OCI-LY3 (cell line): ENCODE measurements at regions not wholly inside any gene's neighbourhood (a gene's known extent, or its start where the extent isn't known, plus 50 kb on each side); places are given as distances from the start of the nearest gene placed in this dataset.

Experiments
- H2AFZ ChIP-seq: fragments of 200-600, 300-600 bp; shearing (Covaris generic); 2 replicates; pipeline ENCODE4 v1.6.0; 2014; ENCODE audit warnings: antibody characterized with exemption, low read depth, low read length
- H3K27ac ChIP-seq: fragments of 200-600, 300-600 bp; sonication (generic); 2 replicates; pipeline ENCODE4 v1.5.1; 2014; ENCODE audit warnings: mild to moderate bottlenecking, low read length, moderate library complexity, mixed read lengths
- H3K27me3 ChIP-seq: fragments of 200-600, 300-600 bp; sonication (generic); 2 replicates; pipeline ENCODE4 v1.6.1; 2014; ENCODE audit warnings: low read depth, low read length, mixed read lengths
- H3K36me3 ChIP-seq: fragments of 200-600, 300-600 bp; sonication (generic); replicated peaks from 2 replicates; pipeline ENCODE3; 2014; ENCODE audit warnings: low read depth, low read length, mixed read lengths
- H3K4me1 ChIP-seq: fragments of 300-600, 200-600 bp; sonication (generic); 2 replicates; pipeline ENCODE4 v1.6.1; 2014; ENCODE audit warnings: low read length, mixed read lengths
- H3K4me2 ChIP-seq: fragments of 200-600, 300-600 bp; sonication (generic); 2 replicates; pipeline ENCODE4 v1.6.1; 2014; ENCODE audit warnings: low read length, mixed read lengths
- H3K4me3 ChIP-seq: fragments of 300-600, 200-600 bp; sonication (generic); 2 replicates; pipeline ENCODE4 v1.5.1; 2014; ENCODE audit warnings: antibody characterized with exemption, mild to moderate bottlenecking, low read length, moderate library complexity
- H3K79me2 ChIP-seq: fragments of 300-600, 200-600 bp; shearing (Covaris generic); 2 replicates; pipeline ENCODE4 v1.6.1; 2014; ENCODE audit warnings: mild to moderate bottlenecking, low read length, mixed read lengths
- H3K9ac ChIP-seq: fragments of 300-600, 200-600 bp; shearing (Covaris generic); 2 replicates; pipeline ENCODE4 v1.6.0; 2014; ENCODE audit warnings: mild to moderate bottlenecking, low read length, moderate library complexity
- H3K9me3 ChIP-seq: fragments of 200-600, 300-600 bp; shearing (Covaris generic); 2 replicates; pipeline ENCODE4 v1.6.1; 2014; ENCODE audit warnings: low read length, mixed read lengths; ENCODE audit not compliant: insufficient read depth
- H4K20me1 ChIP-seq: fragments of 200-600, 300-600 bp; sonication (generic); 2 replicates; pipeline ENCODE4 v1.6.1; 2016; ENCODE audit warnings: low read length, mixed read lengths; ENCODE audit not compliant: insufficient read depth
- EZH2phosphoT487 ChIP-seq: fragments of 200-600 bp; shearing (Covaris generic); IDR thresholded peaks from 2 replicates; pipeline ENCODE4 v1.6.1; 2018; ENCODE audit warnings: antibody characterized with exemption, mixed run types, low read depth
- TF ChIP-seq, protein P1 (sequence below): fragments of 200-600, 300-600 bp; sonication (generic); IDR thresholded peaks from 2 replicates; pipeline ENCODE4 v1.5.1; 2014; ENCODE audit warnings: antibody characterized with exemption, low read length, low read depth

DNA sequence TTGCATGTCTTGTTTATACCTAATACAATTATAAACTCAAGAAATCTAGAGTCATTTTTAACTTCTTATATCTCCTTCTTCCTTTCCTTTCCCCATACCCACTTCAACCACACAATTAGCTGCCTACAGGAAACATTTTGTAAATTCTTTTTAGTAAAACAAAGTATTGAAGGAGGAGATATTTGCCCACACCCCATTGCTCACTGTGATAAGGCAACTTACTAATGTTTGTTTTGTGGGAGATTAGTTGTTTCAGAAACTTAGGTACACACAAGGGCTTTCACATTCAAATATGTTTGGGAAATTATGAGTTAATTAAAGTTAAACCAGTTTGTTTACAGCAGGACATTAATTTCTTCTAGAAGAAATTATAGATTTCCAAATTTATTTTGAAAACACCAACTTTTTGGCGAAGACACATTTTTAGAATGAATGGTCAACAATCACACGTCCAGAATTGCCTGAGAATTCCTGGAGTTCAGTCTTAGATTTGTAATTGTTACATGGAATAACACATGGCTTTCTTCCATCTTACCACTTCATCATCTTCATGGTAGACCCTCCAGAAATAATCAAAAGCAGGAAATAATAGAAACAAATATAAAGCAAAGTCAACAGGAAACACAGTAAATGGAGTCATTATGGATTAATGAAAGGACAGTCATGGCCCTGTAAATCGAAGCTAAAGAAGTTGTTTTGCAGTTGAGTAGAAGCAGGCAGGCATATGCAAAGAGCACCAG is 62.5 kb upstream of the RAB27B start:
- H4K20me1 ChIP-seq: no peaks in the 10 kb centered on the region
- H3K27ac ChIP-seq: no peak overlapping the region
- no peaks in the 10 kb centered on the region for H3K36me3 ChIP-seq
- H3K4me1 ChIP-seq: no peaks in the 10 kb centered on the region
- H3K9ac ChIP-seq: no peak overlapping the region
- TF ChIP-seq EZH2phosphoT487: no peak
- TF ChIP-seq, protein P1, sequence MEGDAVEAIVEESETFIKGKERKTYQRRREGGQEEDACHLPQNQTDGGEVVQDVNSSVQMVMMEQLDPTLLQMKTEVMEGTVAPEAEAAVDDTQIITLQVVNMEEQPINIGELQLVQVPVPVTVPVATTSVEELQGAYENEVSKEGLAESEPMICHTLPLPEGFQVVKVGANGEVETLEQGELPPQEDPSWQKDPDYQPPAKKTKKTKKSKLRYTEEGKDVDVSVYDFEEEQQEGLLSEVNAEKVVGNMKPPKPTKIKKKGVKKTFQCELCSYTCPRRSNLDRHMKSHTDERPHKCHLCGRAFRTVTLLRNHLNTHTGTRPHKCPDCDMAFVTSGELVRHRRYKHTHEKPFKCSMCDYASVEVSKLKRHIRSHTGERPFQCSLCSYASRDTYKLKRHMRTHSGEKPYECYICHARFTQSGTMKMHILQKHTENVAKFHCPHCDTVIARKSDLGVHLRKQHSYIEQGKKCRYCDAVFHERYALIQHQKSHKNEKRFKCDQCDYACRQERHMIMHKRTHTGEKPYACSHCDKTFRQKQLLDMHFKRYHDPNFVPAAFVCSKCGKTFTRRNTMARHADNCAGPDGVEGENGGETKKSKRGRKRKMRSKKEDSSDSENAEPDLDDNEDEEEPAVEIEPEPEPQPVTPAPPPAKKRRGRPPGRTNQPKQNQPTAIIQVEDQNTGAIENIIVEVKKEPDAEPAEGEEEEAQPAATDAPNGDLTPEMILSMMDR: no peak
- peaks cover 47% of the 10 kb centered on the region for H3K27me3 ChIP-seq
- H3K9me3 ChIP-seq: no peaks in the 10 kb centered on the region
- no peak overlapping the region for H3K4me3 ChIP-seq
- no peaks in the 10 kb centered on the region for H3K79me2 ChIP-seq
- no peak overlapping the region for H3K4me2 ChIP-seq
- H2AFZ ChIP-seq: no peak overlapping the region

GRCh38 chr18:54766634-54767033 is 61.6 kb upstream of the RAB27B start:
- Histone ChIP-seq H3K9ac (no peak overlapping the region), H2AFZ (no peak overlapping the region), H3K27ac (no peak overlapping the region), H3K4me3 (no peak overlapping the region), H3K9me3 (no peaks in the 10 kb centered on the region), H3K79me2 (no peaks in the 10 kb centered on the region), H3K4me1 (no peaks in the 10 kb centered on the region), H3K27me3 (peaks cover 38% of the 10 kb centered on the region), H4K20me1 (no peaks in the 10 kb centered on the region), H3K4me2 (no peak overlapping the region), H3K36me3 (no peaks in the 10 kb centered on the region)
- TF ChIP-seq, protein P1: no peak
- TF ChIP-seq EZH2phosphoT487: no peak

- no peaks in the 10 kb centered on the region for H3K79me2 ChIP-seq
- H3K9ac ChIP-seq: no peak overlapping the region
- H3K36me3 ChIP-seq: no peaks in the 10 kb centered on the region
- no peak overlapping the region for H3K4me2 ChIP-seq
- H3K27ac ChIP-seq: no peak overlapping the region
- no peak overlapping the region for H3K4me3 ChIP-seq
- TF ChIP-seq, protein P1: no peak
- TF ChIP-seq EZH2phosphoT487: no peak
- H3K4me1 ChIP-seq: no peaks in the 10 kb centered on the region
- no peaks in the 10 kb centered on the region for H3K9me3 ChIP-seq
- H4K20me1 ChIP-seq: no peaks in the 10 kb centered on the region
- no peak overlapping the region for H2AFZ ChIP-seq
- H3K27me3 ChIP-seq: peaks cover 40% of the 10 kb centered on the region
Measured at GRCh38 chr18:54767098-54767497, 61.2 kb upstream of the RAB27B start.

DNA sequence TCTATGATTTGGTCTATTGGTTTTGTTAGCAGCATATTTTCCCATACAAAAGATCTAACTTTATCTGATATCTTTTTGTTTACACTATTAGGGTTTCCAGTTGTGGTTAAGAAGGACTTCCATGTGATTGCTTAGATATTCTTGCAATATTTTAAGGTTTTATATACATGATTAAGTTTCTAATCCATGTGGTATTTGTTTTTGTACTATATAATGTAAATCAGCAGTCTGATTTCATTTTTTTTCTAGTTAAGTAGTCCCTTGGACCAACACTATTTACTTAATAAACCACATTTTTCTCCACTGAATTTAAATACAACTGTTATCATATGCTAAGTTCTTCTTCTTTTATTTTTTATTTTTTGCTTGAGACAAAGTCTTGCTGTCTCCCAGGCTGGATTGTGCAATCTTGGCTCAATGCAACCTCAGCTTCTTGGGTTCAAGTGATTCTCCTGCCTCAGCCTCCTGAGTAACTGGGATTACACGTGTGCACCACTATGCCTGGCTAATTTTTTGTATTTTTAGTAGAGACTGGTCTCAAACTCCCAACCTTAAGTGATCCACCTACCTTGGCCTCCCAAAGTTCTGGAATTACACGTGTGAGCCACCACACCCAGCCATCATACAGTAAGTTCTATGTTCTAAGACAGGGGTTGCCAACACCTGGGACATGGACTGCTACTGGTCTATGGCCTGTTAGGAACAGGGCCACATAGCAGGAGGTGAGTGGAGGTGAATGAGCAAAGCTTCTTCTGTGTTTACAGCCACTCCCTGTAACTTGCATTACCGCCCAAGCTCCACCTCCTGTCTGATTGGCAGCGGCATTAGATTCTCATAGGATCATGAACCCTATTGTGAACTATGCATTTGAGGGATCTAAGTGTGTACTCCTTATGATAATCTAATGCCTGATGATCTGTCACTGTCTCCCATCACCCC is 58.5 kb upstream of the RAB27B start:
- Histone ChIP-seq H3K9me3 (no peaks in the 10 kb centered on the region), H3K4me3 (no peak overlapping the region), H3K4me2 (no peak overlapping the region), H3K27me3 (peaks cover 28% of the 10 kb centered on the region), H3K4me1 (no peaks in the 10 kb centered on the region), H3K9ac (no peak overlapping the region), H2AFZ (no peak overlapping the region), H3K79me2 (no peaks in the 10 kb centered on the region), H3K27ac (no peak overlapping the region), H4K20me1 (no peaks in the 10 kb centered on the region), H3K36me3 (no peaks in the 10 kb centered on the region)
- no peak for TF ChIP-seq EZH2phosphoT487
- TF ChIP-seq, protein P1: no peak
